Stimulated activated CD8-positive, alpha-beta memory T cell treated with anti-CD3 and anti-CD28 coated beads, Interleukin-4, amount 100 ng/mL, for 4 hours (primary cell): ENCODE measurements at regions not wholly inside any gene's neighbourhood (a gene's known extent, or its start where the extent isn't known, plus 50 kb on each side); places are given as distances from the start of the nearest gene placed in this dataset.

Experiments used
- DNase-seq, 2 donors: peaks; one replicate each; pipeline ENCODE4 v3.0.0-alpha.2; 2020; ENCODE audit warnings: low read depth in 2 of 2, low spot score in 1 of 2

- no peak for DNase-seq
These were observed 95.7 kb downstream of the VAPA start for GRCh38 chr18:10009321-10010144.

- DNase-seq = no peak
These were observed 96.8 kb downstream of the VAPA start for GRCh38 chr18:10010611-10011015.

- no peak for DNase-seq
These were observed 97.2 kb downstream of the VAPA start for GRCh38 chr18:10011061-10011460.

GRCh38 chr18:10011751-10012150, 97.9 kb downstream of the VAPA start:
- no peak for DNase-seq

- DNase-seq = no peak
These were observed 98.7 kb downstream of the VAPA start for GRCh38 chr18:10012526-10012925.

- DNase-seq = no peak
These were observed 100.1 kb downstream of the VAPA start for GRCh38 chr18:10013621-10014543.

GRCh38 chr18:10015288-10015701, 101.5 kb downstream of the VAPA start:
- no peak for DNase-seq

- no peak for DNase-seq
These were observed 102.4 kb downstream of the VAPA start for GRCh38 chr18:10015941-10016819.

GRCh38 chr18:10017043-10017442, 103.2 kb downstream of the VAPA start:
- no peak for DNase-seq

GRCh38 chr18:10018289-10018688, 104.5 kb downstream of the VAPA start:
- no peak for DNase-seq

- no peak for DNase-seq
These were observed 106.4 kb downstream of the VAPA start for GRCh38 chr18:10020171-10020570.

- no peak for DNase-seq
These were observed 108.5 kb downstream of the VAPA start for GRCh38 chr18:10022365-10022764.

GRCh38 chr18:10023853-10024570, 110.2 kb downstream of the VAPA start:
- no peak for DNase-seq

- no peak for DNase-seq
These were observed 112.2 kb downstream of the VAPA start for GRCh38 chr18:10025711-10026670.

GRCh38 chr18:10027031-10027430, 113.2 kb downstream of the VAPA start:
- DNase-seq = no peak

GRCh38 chr18:10027461-10027860, 113.6 kb downstream of the VAPA start:
- DNase-seq = no peak

GRCh38 chr18:10029711-10030110, 115.9 kb downstream of the VAPA start:
- no peak for DNase-seq

GRCh38 chr18:10030816-10031541, 117.2 kb downstream of the VAPA start:
- no peak for DNase-seq
